ENCODE measurements at regions not wholly inside any gene's neighbourhood (a gene's known extent, or its start where the extent isn't known, plus 50 kb on each side); places are given as distances from the start of the nearest gene placed in this dataset.

- TF ChIP-seq EZH2 (IDR thresholded peaks at IDR 0.05; ENCODE audit: low read length, missing control alignments) = no peak
- no peak for TF ChIP-seq CTCF (conservative IDR thresholded peaks at IDR 0.05 in 1 of 2, IDR thresholded peaks at IDR 0.05 in 1 of 2; ENCODE audit: low read depth in 1 of 2, low read length in 2 of 2)
Observed at GRCh38 chr12:115160271-115161128, 476.5 kb upstream of the TBX3 start.

Data from fibroblast of lung (primary cell).